CD4-positive, CD25-positive, alpha-beta regulatory T cell (primary cell): ENCODE measurements at regions not wholly inside any gene's neighbourhood (a gene's known extent, or its start where the extent isn't known, plus 50 kb on each side); places are given as distances from the start of the nearest gene placed in this dataset.

Source experiments
- ATAC-seq, 2 donors: fragments of 150-1000 bp; cut with Tn5 transposase; one replicate each; pipeline ENCODE4 v1.10.0; 2021; ENCODE audit warnings: low read depth in 2 of 2, moderate number of reproducible peaks in 2 of 2, moderate library complexity in 1 of 2
- DNase-seq, 3 donors: peaks; one replicate each; pipeline versions ENCODE4 v3.0.0 to v3.0.0-alpha.2; 2012 to 2022; ENCODE audit warnings: mixed read lengths in 1 of 3
- H3K27ac ChIP-seq: one replicate; pipeline ENCODE4 v1.7.0; 2013; ENCODE audit warnings: mild to moderate bottlenecking, low read length; ENCODE audit not compliant: insufficient read depth, poor library complexity, severe bottlenecking
- H3K27me3 ChIP-seq: one replicate; pipeline ENCODE4 v1.7.0; 2013; ENCODE audit warnings: low read length; ENCODE audit not compliant: control insufficient read depth, insufficient read depth
- H3K36me3 ChIP-seq: one replicate; pipeline ENCODE4 v1.7.0; 2013; ENCODE audit warnings: mild to moderate bottlenecking, low read length, moderate library complexity; ENCODE audit not compliant: control insufficient read depth, insufficient read depth
- H3K4me1 ChIP-seq: 2 replicates; pipeline ENCODE4 v1.7.0; 2013; ENCODE audit warnings: mild to moderate bottlenecking, low read length; ENCODE audit not compliant: insufficient read depth, control insufficient read depth, poor library complexity, severe bottlenecking
- H3K4me3 ChIP-seq: one replicate; pipeline ENCODE4 v1.7.0; 2013; ENCODE audit warnings: low read depth, mild to moderate bottlenecking, low read length, moderate library complexity
- H3K9me3 ChIP-seq, 2 experiments: 1 replicate in 1 of 2; 2 replicates in 1 of 2; pipeline ENCODE4 v1.7.0; 2013; ENCODE audit warnings: low read length in 2 of 2, mild to moderate bottlenecking in 1 of 2, moderate library complexity in 1 of 2; ENCODE audit not compliant: control insufficient read depth in 2 of 2
- H3K27ac Mint-ChIP-seq, 3 donors: one replicate each; pipeline ENCODE4 v1.8.0; 2020 to 2022; ENCODE audit warnings: mild to moderate bottlenecking in 3 of 3, mixed read lengths in 3 of 3, moderate library complexity in 2 of 3
- H3K27me3 Mint-ChIP-seq: one replicate; pipeline ENCODE4 v1.8.0; 2022; ENCODE audit warnings: mild to moderate bottlenecking, mixed read lengths
- H3K36me3 Mint-ChIP-seq: one replicate; pipeline ENCODE4 v1.8.0; 2020; ENCODE audit warnings: mixed read lengths
- H3K4me1 Mint-ChIP-seq, 4 donors: one replicate each; pipeline ENCODE4 v1.8.0; 2020 to 2022; ENCODE audit warnings: mixed read lengths in 4 of 4, mild to moderate bottlenecking in 1 of 4
- H3K4me3 Mint-ChIP-seq, 4 donors: one replicate each; pipeline ENCODE4 v1.8.0; 2020 to 2022; ENCODE audit warnings: mild to moderate bottlenecking in 4 of 4, mixed read lengths in 4 of 4, moderate library complexity in 3 of 4
- H3K9me3 Mint-ChIP-seq, 7 donors: one replicate each; pipeline ENCODE4 v1.8.0; 2020 to 2022; ENCODE audit warnings: mixed read lengths in 7 of 7, mild to moderate bottlenecking in 3 of 7, moderate library complexity in 2 of 7

GRCh38 chr5:6910950-6911349 is 197.7 kb downstream of the TENT4A start:
- Mint-ChIP-seq H3K27me3 (peaks cover 9% of the 10 kb centered on the region), H3K4me3 (no peak overlapping the region), H3K9me3 (peaks cover 0 to 3% (median 0%) of the 10 kb centered on the region in 7 donors), H3K36me3 (no peaks in the 10 kb centered on the region), H3K27ac (no peak overlapping the region), H3K4me1 (peaks cover 0 to 2% (median 0%) of the 10 kb centered on the region in 4 donors)
- H3K27me3 ChIP-seq = no peaks in the 10 kb centered on the region
- no peak overlapping the region for H3K27ac ChIP-seq
- H3K36me3 ChIP-seq = no peaks in the 10 kb centered on the region
- H3K9me3 ChIP-seq = no peaks in the 10 kb centered on the region
- ATAC-seq = no peak
- DNase-seq = no peak
- no peaks in the 10 kb centered on the region for H3K4me1 ChIP-seq
- H3K4me3 ChIP-seq = no peak overlapping the region

GRCh38 chr5:6914347-6914746 is 201.1 kb downstream of the TENT4A start:
- H3K27me3 Mint-ChIP-seq = peaks cover 9% of the 10 kb centered on the region

GRCh38 chr5:6915574-6915973 is 202.3 kb downstream of the TENT4A start:
- DNase-seq = no peak
- H3K36me3 ChIP-seq = no peaks in the 10 kb centered on the region
- Mint-ChIP-seq H3K9me3 (peaks cover 0 to 10% (median 3%) of the 10 kb centered on the region in 7 donors), H3K27me3 (peaks cover 9% of the 10 kb centered on the region), H3K27ac (no peak overlapping the region), H3K4me1 (no peaks in the 10 kb centered on the region), H3K4me3 (no peak overlapping the region), H3K36me3 (no peaks in the 10 kb centered on the region)
- H3K9me3 ChIP-seq = no peaks in the 10 kb centered on the region
- no peaks in the 10 kb centered on the region for H3K4me1 ChIP-seq
- no peaks in the 10 kb centered on the region for H3K27me3 ChIP-seq
- H3K4me3 ChIP-seq = no peak overlapping the region
- H3K27ac ChIP-seq = no peak overlapping the region
- ATAC-seq = no peak

More at GRCh38 chr5:6914347-6914746, 201.1 kb downstream of the TENT4A start:
- H3K4me3 Mint-ChIP-seq = no peak overlapping the region
- H3K27me3 ChIP-seq = no peaks in the 10 kb centered on the region
- H3K9me3 ChIP-seq = no peaks in the 10 kb centered on the region
- H3K36me3 ChIP-seq = no peaks in the 10 kb centered on the region
- no peak for DNase-seq
- no peaks in the 10 kb centered on the region for H3K4me1 Mint-ChIP-seq
- H3K36me3 Mint-ChIP-seq = no peaks in the 10 kb centered on the region
- H3K27ac ChIP-seq = no peak overlapping the region
- no peak overlapping the region for H3K4me3 ChIP-seq
- no peak overlapping the region for H3K27ac Mint-ChIP-seq
- H3K9me3 Mint-ChIP-seq = peaks cover 0 to 10% (median 3%) of the 10 kb centered on the region in 7 donors
- no peaks in the 10 kb centered on the region for H3K4me1 ChIP-seq
- no peak for ATAC-seq

GRCh38 chr5:6918255-6918654 is 205.0 kb downstream of the TENT4A start:
- Histone ChIP-seq H3K4me1 (no peaks in the 10 kb centered on the region), H3K27me3 (no peaks in the 10 kb centered on the region), H3K4me3 (no peak overlapping the region), H3K27ac (no peak overlapping the region), H3K36me3 (no peaks in the 10 kb centered on the region), H3K9me3 (no peaks in the 10 kb centered on the region)
- Mint-ChIP-seq H3K36me3 (no peaks in the 10 kb centered on the region), H3K27ac (no peak overlapping the region), H3K9me3 (peaks cover 0 to 10% (median 0%) of the 10 kb centered on the region in 7 donors), H3K27me3 (no peaks in the 10 kb centered on the region), H3K4me1 (no peaks in the 10 kb centered on the region), H3K4me3 (no peak overlapping the region)
- no peak for ATAC-seq
- DNase-seq = no peak

- H3K27me3 Mint-ChIP-seq = no peaks in the 10 kb centered on the region
- H3K9me3 Mint-ChIP-seq = peaks cover 0 to 10% (median 0%) of the 10 kb centered on the region in 7 donors
- no peaks in the 10 kb centered on the region for H3K4me1 Mint-ChIP-seq
Observed at GRCh38 chr5:6920628-6921256, 207.5 kb downstream of the TENT4A start.

GRCh38 chr5:6926491-6927038 is 213.3 kb downstream of the TENT4A start:
- no peak for DNase-seq

More at GRCh38 chr5:6920628-6921256, 207.5 kb downstream of the TENT4A start:
- H3K36me3 ChIP-seq = no peaks in the 10 kb centered on the region
- H3K27ac Mint-ChIP-seq = no peak overlapping the region
- H3K27me3 ChIP-seq = no peaks in the 10 kb centered on the region
- H3K36me3 Mint-ChIP-seq = no peaks in the 10 kb centered on the region
- no peak overlapping the region for H3K4me3 ChIP-seq
- H3K27ac ChIP-seq = no peak overlapping the region
- ATAC-seq (no peak), DNase-seq (no peak)
- no peaks in the 10 kb centered on the region for H3K9me3 ChIP-seq
- no peak overlapping the region for H3K4me3 Mint-ChIP-seq
- no peaks in the 10 kb centered on the region for H3K4me1 ChIP-seq

GRCh38 chr5:6936031-6936430 is 222.8 kb downstream of the TENT4A start:
- no peaks in the 10 kb centered on the region for H3K4me1 ChIP-seq
- H3K36me3 ChIP-seq = no peaks in the 10 kb centered on the region
- Mint-ChIP-seq H3K4me1 (peaks cover 0 to 4% (median 1%) of the 10 kb centered on the region in 4 donors), H3K36me3 (no peaks in the 10 kb centered on the region), H3K27ac (no peak overlapping the region), H3K4me3 (no peak overlapping the region), H3K27me3 (peaks cover 8% of the 10 kb centered on the region), H3K9me3 (peaks cover 0 to 9% (median 0%) of the 10 kb centered on the region in 7 donors)
- H3K27me3 ChIP-seq = peaks cover 2% of the 10 kb centered on the region
- H3K4me3 ChIP-seq = no peak overlapping the region
- no peaks in the 10 kb centered on the region for H3K9me3 ChIP-seq
- no peak for DNase-seq
- ATAC-seq = no peak
- no peak overlapping the region for H3K27ac ChIP-seq

More at GRCh38 chr5:6926491-6927038, 213.3 kb downstream of the TENT4A start:
- Mint-ChIP-seq H3K27ac (no peak overlapping the region), H3K9me3 (peaks cover 0 to 4% (median 0%) of the 10 kb centered on the region in 7 donors), H3K36me3 (no peaks in the 10 kb centered on the region), H3K4me3 (no peak overlapping the region), H3K4me1 (peaks cover 0 to 2% (median 0%) of the 10 kb centered on the region in 4 donors), H3K27me3 (peaks cover 11% of the 10 kb centered on the region)
- Histone ChIP-seq H3K27ac (no peak overlapping the region), H3K9me3 (no peaks in the 10 kb centered on the region), H3K36me3 (no peaks in the 10 kb centered on the region), H3K27me3 (no peaks in the 10 kb centered on the region), H3K4me3 (no peak overlapping the region), H3K4me1 (no peaks in the 10 kb centered on the region)
- ATAC-seq = no peak

- Histone ChIP-seq H3K4me3 (no peak overlapping the region), H3K27ac (no peak overlapping the region), H3K27me3 (peaks cover 2% of the 10 kb centered on the region), H3K9me3 (no peaks in the 10 kb centered on the region), H3K4me1 (no peaks in the 10 kb centered on the region), H3K36me3 (no peaks in the 10 kb centered on the region)
- Mint-ChIP-seq H3K4me3 (no peak overlapping the region), H3K27me3 (peaks cover 12% of the 10 kb centered on the region), H3K4me1 (peaks cover 0 to 2% (median 0%) of the 10 kb centered on the region in 4 donors), H3K36me3 (no peaks in the 10 kb centered on the region), H3K9me3 (peaks cover 0 to 5% (median 0%) of the 10 kb centered on the region in 7 donors), H3K27ac (no peak overlapping the region)
- DNase-seq (no peak), ATAC-seq (no peak)
Observed at GRCh38 chr5:6937677-6938076, 224.4 kb downstream of the TENT4A start.
